ENCODE measurements at regions not wholly inside any gene's neighbourhood (a gene's known extent, or its start where the extent isn't known, plus 50 kb on each side); places are given as distances from the start of the nearest gene placed in this dataset.

GRCh38 chr20:40810332-40811000 lies 121.4 kb upstream of the MAFB start:
- TF ChIP-seq EZH2 (IDR thresholded peaks at IDR 0.05) (no peak), POLR2AphosphoS5 (IDR thresholded peaks at IDR 0.05; ENCODE audit: borderline replicate concordance, low read depth, low read length) (no peak)
